ENCODE measurements at regions not wholly inside any gene's neighbourhood (a gene's known extent, or its start where the extent isn't known, plus 50 kb on each side); places are given as distances from the start of the nearest gene placed in this dataset.

DNA sequence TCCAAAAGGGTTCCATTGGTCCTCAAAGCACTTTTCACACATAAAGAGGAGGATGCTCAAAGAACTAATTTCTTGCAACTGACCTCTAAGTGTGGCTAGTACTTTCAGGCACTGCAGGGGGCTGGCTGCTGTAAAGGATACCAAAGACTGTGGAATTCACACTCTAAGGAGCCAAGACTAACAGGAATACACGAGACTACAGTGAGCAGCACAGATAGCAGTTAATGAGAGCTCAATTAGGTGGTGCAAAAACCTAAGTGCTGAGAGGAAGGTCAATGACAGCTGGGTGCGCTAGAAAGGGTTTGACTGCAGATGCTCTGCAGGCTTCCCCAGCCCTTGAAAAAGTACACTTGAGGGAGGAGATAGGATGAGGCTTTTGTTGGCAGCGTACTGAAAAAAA lies 124.3 kb upstream of the NTM start:
- DNase-seq (ENCODE audit: extremely low read depth, low read depth): no peak
- TF ChIP-seq, protein P1, sequence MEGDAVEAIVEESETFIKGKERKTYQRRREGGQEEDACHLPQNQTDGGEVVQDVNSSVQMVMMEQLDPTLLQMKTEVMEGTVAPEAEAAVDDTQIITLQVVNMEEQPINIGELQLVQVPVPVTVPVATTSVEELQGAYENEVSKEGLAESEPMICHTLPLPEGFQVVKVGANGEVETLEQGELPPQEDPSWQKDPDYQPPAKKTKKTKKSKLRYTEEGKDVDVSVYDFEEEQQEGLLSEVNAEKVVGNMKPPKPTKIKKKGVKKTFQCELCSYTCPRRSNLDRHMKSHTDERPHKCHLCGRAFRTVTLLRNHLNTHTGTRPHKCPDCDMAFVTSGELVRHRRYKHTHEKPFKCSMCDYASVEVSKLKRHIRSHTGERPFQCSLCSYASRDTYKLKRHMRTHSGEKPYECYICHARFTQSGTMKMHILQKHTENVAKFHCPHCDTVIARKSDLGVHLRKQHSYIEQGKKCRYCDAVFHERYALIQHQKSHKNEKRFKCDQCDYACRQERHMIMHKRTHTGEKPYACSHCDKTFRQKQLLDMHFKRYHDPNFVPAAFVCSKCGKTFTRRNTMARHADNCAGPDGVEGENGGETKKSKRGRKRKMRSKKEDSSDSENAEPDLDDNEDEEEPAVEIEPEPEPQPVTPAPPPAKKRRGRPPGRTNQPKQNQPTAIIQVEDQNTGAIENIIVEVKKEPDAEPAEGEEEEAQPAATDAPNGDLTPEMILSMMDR (IDR thresholded peaks at IDR 0.05; ENCODE audit: low read depth, low read length): no peak

DNA sequence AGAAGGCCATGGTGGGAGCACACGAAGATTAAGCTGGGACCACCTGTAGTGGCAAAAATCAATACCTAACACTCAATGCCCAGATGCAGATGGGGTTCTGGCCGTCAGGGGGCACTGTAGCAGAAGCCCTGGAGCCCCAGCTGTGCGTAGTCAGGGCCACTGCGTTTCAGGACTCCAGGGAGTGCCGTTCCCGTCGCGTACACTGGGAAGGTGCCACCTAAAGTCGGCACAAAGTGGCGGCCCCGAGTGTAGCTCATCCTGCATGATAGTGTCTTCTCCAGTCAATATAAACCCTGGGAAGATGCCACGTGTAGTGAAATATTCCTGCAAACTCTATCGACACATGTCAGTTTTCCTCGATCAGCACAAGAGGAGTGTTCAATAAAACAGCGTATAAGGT lies 123.8 kb upstream of the NTM start:
- DNase-seq (ENCODE audit: extremely low read depth, low read depth): no peak
- TF ChIP-seq, protein P1 (IDR thresholded peaks at IDR 0.05; ENCODE audit: low read depth, low read length): peak; percentile 42

DNA sequence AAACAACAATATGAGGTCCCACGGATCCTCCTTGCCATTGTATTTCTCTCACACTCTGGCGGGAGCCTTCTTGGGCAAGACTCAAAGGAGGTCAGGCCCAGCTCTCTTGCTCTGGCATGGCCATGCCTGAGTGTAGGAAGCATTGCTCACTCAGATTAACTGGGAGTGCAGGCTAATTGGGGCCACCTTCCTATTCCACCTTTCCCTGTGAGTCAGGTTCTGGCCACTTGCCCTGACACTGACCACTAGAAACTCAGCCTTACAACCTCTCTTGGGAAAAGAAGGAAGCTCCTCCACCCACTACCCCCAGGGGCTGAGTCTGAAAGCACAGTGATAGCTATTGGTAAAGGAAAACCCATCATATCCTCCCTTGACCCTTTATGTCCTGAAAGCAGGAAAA lies 121.8 kb upstream of the NTM start:
- DNase-seq (ENCODE audit: extremely low read depth, low read depth): no peak
- TF ChIP-seq, protein P1 (IDR thresholded peaks at IDR 0.05; ENCODE audit: low read depth, low read length): no peak

DNA sequence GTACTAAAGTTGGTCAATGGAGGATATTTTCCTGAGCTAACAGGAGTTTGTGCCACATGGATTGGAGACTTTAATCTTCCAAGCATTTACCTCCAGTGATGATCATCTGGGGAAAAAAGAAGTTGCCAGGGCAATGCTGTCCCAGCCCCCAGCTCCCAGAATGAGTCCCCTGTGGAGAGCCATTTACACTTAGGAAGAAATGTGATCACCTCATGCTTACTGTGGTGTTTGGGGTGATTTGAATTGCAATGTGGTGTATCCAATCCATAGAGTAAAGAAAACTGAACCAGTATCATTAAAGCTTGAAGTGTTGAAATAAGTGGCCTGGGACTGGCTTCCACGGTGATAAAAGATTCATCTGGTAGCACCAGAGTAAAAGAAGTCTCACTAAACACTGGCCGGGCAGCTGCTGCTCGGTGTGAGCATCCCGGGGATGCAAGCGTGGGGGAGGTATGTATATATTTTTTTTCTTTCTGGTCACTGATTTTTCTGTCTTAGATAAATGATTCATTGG lies 117.2 kb upstream of the NTM start:
- no peak for DNase-seq (ENCODE audit: extremely low read depth, low read depth)
- TF ChIP-seq, protein P1 (IDR thresholded peaks at IDR 0.05; ENCODE audit: low read depth, low read length): no peak

DNA sequence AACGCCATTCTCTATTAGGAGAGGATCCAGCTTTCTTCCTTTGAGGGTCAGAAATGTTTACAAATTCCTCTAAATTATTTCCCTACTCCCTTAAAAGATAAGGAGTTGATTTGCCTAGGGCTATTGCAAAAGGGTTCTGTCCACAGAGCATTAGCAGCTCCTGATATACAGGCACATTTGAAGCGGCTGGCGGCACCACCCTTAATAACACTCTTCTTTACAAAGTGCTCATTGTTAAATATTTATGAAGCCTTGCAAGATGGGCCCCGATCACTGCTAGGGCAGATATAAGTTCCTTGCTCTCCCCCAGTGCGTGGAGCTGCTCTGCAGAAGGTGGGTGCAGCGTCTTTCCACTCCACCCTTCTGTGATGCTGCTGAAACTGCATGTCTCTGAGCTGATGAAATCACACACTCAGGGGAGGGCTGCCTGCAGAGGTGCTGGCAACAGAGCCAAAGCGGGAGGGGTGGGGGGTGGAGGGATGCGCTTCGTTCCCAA lies 116.7 kb upstream of the NTM start:
- TF ChIP-seq, protein P1 (IDR thresholded peaks at IDR 0.05; ENCODE audit: low read depth, low read length): no peak
- no peak for DNase-seq (ENCODE audit: extremely low read depth, low read depth)

DNA sequence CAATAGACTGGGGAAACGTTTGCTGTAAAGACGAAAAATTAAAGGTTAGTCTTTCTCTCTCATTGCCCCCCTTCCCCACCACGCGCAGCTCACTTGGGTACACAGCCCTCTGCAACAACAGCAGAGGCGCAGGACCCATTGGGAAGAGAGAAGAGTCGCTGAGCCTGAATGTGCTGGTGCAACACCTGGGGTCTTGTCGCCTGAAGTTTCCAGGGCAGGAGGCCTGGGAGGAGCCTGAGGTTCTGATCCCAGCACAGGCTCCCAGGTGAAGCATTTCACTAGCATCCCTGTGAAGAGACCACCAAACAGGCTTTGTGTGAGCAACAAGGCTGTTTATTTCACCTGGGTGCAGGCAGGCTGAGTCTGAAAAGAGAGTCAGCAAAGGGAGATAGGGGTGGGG lies 116.2 kb upstream of the NTM start:
- DNase-seq (ENCODE audit: extremely low read depth, low read depth): no peak
- TF ChIP-seq, protein P1 (IDR thresholded peaks at IDR 0.05; ENCODE audit: low read depth, low read length): no peak

DNA sequence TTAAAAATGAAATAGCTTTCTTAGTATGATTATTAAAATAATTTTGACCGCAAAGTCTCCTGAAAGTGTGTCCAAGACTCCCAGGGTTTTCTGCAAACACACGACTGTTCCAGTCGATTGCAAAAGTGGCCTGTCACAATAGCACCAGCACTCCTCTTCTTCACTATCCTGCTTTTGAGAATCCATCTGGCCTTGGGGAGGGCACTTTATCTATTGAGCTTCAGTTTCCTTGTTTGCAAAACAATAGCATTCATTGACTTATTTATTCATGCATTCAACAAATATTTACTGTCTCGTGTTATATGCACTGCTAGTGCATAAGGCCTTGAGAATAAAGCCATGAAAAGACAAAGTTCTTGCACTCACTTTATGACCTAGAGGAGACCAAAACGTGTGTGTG lies 96.2 kb upstream of the NTM start:
- no peak for DNase-seq (ENCODE audit: extremely low read depth, low read depth)
- TF ChIP-seq, protein P1 (IDR thresholded peaks at IDR 0.05; ENCODE audit: low read depth, low read length): no peak
